HG02943 (cell line): ENCODE measurements at regions not wholly inside any gene's neighbourhood (a gene's known extent, or its start where the extent isn't known, plus 50 kb on each side); places are given as distances from the start of the nearest gene placed in this dataset.

Experiments used
- ATAC-seq: cut with Tn5 transposase; IDR thresholded peaks from one replicate; pipeline ENCODE4 v1.9.1; 2021; ENCODE audit warnings: mild to moderate bottlenecking, low read depth, moderate library complexity; ENCODE audit not compliant: unreplicated experiment

DNA sequence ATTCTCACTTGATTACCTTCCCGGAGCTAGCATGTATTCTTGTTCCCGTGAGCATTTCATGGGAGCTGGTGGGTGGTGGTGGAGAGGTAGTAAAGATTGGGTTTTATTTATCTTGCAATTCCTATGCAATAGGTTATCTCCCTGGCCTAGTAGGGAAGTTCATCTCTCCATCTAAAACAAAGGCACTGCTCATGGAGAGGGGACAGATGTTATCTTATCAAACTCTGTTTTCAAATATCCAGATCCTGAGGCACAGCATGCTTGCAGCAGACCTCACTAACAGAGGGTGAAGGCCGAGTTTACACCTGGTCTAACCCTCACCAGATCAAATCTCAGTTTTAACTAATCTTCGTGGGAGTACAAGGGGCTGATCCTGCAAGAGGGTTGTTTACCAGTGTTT, 98.9 kb downstream of the CYRIA start:
- ATAC-seq: no peak

DNA sequence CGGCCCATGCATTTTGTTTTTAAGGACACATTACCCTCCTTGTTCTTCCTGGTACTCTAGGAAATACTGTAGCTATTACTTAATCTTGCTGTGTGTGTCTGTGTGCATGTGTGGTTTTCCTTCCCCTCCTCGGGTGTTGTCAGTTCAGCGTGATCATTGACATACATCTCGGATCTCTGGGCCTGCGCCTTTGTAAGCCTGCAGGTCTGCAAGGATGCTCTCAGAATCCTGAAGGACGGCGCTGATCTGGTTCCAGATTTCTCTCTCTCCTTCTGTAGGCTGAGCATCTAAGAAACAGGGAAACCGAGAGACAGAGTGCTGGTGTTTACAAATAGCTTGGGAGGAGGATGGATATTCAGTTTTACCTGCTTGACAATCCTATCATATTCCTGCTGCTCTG, 100.2 kb downstream of the CYRIA start:
- no peak for ATAC-seq

DNA sequence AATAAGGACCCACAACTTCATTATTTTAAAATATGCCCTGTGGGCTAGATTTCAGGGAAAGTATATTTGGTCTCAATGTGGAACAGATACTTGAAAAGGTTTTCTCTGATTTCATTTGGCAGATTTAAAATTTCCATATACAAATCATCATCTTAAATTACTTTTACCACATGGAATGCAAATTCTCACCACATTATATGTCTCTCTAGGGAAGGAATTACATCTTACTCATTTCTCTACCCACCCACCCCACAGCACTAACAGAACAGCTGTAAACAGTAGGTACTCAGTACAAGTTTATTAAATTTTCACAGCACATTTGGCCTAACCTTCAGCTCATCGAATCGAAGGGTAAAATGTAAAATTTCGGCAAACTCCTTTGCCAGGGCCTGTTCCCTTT, 104.0 kb downstream of the CYRIA start:
- ATAC-seq: no peak

DNA sequence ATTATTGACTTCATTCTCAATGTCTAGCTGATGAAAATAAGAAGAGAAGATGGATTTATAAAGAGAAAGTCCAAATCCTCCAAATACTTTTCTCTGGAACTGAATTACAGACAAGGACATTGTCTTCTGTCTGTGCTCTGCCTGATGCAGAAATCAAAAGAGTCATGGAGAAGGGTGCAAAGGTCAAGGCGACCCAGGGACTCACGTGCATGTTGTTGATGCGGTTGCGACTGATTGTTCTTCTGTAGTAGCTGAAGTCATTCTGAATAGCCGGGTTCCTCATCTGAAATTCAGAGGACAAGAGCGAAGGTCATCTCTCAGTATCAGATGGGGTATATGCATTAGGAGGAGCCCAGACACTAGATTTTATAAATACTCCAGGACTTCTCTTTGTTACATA, 104.4 kb downstream of the CYRIA start:
- no peak for ATAC-seq

DNA sequence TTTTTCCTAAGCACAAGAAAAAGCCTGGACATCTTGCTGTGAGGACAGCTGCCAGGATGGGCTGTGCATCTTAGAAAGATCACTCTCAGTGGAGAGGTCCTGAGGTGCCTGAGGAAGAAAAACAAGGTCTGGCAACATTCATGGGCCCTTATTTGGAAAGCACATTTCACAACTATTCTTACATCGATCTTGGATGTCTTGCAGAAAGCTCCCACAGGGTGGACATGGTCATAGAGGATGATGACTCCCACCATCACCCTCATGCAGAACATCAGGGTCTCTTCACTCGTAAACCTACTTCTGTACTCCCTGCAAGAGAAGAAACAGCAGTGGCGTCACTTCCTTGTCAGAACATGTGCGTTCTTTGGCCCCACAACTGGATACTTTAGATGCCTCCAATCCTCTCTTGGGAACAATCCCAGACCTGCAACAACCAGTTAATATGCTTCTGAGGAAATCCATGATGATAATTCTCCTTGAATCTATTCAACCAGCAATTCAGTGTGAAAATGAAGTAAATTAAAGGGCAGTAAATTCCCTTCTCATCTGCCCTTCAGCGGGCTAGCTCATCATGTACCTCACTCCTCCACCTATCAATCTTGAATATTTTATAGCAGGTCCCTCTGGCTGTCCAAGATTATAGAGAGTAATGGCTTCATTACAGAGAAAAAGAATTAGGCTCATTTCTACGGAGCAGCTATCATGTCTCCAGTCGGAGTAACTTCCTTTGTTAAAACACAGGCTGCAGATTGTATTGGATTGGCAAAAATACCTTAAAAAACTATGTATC, 106.2 kb downstream of the CYRIA start:
- no peak for ATAC-seq

DNA sequence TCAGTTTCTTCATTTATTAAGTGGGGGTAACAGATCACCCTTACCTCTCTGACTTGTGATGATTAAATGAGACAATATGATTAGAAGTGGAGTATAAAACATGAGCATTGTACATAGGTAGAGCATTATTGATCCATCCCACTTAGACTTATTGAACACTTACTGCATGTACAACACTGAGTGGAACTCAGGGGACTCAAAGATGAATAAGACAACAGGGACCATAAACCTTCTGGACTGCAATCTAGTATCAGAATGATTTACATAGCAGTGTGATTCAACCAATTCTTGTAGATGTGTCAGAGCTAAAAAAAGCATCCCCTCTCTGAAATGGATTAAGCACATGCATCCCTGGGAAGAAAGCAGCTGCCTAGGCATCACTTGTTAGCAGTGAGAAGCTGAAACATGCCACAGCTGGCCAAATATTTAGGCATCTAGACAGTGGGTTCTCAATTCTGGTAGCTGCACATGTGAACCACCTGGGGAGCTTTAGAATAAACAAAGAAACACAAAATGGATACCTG, 111.5 kb downstream of the CYRIA start:
- ATAC-seq: no peak

DNA sequence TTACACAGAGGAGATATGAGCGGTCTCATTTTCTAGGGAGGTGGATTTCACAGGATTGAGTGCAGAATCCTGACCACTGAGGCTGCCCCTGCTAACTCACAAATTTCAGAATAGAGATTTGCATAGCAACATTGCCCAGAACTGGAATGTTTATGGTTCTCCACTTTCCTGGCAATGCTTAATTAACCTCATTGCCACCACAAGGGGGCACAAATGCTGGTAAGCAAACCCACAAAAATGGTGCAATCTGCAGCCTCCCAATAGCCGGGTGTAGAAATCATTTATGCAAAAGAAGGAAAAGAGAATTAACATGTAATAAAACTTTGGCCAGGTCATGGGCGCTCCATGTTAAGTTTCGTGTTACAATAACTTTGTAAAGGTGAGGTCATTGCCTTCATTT, 112.4 kb downstream of the CYRIA start:
- ATAC-seq: no peak

DNA sequence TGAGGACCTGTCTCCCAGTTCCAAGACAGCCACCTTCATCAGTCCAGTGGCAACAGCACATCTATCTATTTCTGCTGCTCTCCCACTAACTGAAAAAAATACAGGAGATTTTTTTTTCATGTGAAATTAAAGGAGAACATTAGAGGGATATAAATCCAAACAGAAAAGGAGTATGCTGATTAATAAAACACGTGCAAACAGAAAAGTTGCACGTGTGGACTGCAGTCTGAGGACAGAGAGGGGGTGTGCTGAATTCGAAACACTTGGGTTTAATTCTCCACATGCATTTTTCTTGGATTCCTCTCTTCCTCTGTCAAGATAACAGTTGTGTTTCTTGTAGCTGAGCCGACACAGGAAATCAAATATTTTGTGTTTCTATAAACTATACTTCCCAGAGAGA, 113.4 kb downstream of the CYRIA start:
- no peak for ATAC-seq

DNA sequence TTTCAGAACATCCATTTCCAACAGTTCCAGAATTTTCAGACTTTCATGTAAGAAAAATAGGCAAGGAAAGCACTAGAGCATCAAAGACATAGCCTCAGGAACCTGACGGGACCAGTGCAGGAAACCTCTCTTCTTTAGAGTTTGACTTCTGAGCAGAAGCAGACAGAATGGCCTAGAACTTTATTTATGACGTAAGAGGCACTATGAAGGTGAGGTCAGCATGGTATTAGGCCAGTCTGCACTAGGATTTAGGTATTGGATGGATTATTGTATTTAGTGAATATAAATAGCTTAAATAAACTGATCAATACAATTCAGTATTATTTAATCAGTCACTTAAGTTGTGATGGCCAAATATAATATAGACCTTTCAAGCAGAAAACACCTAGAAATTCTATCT, 117.6 kb downstream of the CYRIA start:
- no peak for ATAC-seq

DNA sequence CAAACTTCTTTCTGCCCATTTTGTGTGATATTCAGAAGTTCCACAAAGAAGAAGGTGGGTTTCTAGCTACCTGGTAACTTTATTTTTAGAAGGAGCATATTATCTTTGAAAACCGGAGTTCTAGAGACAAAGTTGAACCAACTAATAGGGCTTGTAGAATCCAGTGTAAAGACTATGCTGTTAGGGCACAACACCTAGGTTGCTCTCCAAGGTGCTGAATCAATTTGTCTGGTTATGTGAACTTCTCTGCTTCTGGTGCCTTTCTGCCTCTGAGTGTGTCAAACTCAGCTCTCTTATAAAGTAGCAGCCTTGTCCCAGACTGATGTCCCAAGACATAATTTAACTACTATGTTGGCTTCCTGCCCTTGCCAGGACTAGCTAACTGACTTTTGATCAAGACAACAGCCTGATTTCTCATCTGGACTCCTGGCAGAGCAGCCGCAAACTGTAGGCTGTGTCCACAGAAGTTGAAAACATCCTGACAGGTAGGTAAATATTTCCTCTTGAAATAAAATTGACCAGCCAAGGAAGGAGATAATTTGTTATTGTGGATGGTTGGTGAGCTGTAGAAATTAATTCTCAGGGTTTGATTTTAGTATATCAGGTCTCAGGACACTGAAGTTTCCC, 119.4 kb downstream of the CYRIA start:
- ATAC-seq: no peak

DNA sequence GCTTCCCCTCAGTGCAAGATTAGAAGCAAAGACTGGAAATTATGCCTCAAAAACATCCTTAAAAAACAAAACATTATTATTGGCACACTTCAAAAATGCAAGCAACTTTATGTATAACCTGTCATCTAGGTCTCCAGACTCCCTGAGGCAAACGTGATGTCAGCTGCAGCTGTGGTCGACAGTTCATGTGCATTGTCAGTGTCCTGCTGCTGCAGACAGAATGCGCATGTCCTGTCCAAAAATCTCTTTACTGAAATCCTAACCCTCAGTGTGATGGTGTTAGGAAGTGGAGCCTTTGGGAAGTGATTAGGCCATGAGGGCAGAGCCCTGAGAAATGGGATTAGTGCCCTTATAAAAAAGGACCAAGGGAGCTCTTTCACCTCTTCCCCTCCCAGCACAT, 126.9 kb downstream of the CYRIA start:
- no peak for ATAC-seq

DNA sequence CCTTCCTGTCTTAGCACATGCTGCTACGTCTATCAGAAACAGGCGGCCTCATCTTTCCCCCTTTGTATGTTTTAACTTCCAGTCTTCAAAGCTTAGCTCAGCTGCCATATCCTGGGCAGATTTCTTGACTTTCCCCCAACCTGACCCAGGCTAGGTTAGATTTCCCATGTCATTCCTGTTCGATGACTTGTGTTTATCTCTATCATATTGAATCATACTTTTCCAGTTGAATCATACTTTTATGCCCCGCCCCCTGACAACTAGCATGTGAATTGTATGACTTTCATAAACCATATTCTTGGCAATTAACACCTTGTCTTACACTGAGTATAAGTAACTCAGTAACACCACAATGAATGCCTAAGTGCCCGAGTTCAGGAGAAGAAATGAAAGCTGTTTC, 128.3 kb downstream of the CYRIA start:
- ATAC-seq: no peak

DNA sequence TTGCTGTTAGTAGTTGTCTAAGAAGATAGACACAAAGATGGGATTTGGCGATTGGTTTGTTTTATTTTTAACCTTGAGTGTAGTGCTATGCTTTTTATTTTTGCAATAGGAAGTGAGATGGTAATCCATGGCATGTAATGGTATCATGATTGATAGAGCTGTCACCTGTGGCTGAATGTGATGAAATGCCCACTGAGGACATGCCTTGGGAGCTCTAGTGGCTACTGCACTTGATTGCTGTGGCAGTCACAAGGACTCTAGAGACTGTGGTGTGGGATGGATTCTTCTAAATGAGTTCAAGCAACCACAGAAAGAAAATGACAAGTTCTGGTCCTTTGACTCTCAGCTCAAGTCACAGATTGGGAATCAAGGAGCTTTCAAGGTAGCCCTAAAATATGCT, 139.4 kb downstream of the CYRIA start:
- no peak for ATAC-seq

DNA sequence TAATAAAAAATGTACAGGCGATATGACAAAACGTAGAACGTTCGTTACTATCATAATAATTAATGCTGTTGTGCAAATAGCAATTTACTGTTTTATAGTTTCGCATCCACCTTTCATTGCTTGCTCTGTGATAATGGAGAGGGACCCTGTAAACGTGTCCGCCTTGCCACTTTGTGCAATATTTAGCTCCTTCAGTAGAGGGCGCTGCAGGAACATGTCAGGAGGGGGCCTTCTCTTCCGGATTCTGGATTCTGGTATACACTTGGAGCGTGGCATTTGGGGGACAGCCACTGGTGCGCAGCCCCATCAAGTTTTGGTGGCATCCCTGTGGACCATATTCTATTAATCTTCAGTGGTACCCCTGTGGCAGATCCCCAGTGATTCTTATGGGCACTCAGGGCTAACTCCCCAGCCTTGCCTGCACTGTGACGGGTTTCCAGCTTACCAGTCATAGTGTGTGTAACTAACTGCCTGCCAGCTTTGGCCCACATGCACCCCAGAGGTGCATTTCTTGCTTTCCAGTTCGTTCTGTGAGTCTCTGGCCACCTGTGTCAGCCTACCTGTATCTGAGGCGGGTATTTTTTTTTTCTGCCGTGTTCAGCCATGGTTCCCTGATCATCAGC, 140.3 kb downstream of the CYRIA start:
- no peak for ATAC-seq

DNA sequence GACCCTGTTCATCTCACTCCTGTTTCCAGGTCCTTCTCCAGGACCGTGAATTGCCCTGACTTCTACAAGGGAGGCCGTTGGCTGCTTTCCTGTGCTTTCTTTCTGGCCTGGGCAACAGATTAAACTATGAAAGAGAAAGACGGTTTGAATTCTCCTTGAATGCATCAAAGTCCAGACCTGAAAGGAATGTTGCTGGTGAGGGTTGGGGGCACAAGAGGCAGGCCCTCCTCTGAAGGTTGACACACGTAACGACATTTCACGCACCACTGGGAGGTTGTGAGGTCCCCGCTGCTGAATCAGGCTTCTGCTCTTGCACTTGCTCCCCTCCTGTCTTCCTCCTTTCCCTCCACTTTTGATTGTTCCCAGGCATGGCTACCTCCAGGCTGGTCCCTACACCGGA, 141.9 kb downstream of the CYRIA start:
- no peak for ATAC-seq

DNA sequence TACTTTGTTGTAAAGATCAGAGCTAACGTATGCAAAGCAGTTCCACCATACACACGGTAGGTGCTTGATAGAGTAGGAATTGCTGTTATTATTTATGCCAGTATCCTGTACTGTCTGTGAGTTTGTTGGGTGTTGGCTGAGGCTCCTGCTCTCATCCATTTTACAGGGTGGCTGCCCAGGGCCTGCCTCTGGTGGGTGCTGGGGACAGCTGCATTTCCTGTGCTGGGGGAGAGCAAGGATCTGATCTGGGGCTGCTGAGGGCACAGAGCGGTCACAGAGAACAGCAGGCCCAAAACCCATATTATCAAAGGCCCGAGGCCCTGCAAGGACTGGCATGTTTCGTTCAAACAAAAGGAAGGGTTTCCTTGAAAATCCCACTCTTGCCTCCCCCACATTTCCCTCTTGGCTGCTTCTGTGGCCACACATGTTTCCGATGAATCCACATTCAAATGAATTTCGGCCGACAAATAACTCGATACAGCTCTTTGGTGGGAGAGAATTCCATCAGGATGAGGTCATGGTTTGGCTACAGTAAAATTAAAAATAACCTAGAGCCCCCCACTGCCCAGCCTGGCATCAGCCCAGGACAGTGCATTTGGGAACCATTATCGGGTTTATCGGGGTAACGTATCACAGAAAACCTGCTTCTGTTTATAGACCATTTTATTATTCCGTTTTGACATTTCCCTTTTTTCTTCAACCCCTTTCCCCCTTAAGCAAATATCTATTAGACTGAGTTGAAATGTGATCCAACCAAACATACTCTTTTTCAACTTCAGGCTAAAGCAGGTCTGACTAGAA, 143.4 kb downstream of the CYRIA start:
- ATAC-seq: no peak

DNA sequence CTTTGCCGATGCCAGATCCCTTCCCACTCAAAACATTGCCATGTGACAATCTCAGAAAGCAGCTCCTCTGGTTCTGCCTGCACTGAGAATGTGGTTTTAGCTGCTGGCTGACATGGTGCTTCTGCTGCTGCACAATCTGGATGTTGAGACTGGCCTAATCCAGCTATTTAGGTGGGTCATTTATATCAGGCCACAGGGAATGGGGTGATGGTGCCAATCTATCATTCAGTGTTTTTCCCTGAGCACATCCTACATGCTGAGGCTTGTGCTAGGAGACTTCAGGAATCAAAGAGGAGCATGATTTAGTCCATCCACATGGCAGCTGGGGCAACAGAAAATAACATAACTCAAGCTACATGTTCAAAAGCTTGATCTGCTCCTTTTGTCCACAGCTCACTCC, 144.7 kb downstream of the CYRIA start:
- no peak for ATAC-seq

DNA sequence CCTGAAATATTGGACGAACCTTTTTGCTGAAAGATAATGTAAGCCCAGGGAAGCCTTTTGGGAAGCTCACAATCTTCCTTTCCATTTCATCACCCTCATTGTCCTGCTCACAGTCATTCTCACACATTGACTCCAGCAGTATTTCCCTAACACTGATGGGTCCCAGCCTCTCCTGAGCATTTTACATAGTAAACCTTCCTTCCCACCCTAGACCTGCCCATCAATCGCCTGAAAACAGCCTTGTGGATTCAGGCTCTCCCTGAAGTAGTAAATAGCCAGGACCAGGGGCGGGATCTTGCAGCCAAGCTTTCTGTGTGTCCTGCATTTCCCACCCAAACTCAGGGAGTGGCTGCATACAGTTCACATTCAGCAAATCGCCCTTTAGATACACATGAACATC, 149.9 kb downstream of the CYRIA start:
- no peak for ATAC-seq

DNA sequence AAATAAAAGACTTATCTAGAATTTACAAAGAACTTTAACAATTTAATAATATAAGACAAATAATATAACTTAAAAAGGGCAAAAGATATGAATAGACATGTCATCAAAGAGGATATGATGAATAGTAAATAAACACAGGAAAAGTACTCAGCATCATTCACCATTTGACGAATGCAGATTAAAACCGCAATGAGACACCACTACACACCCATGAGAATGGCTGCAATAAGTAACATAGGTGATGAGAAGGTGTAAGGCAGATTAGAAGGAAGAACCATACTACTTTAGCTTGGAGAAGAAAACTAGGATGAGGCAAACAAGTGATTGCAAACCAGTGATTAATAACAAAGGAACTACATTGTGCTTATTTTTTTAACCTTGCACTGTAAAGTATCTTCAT, 152.0 kb downstream of the CYRIA start:
- no peak for ATAC-seq

DNA sequence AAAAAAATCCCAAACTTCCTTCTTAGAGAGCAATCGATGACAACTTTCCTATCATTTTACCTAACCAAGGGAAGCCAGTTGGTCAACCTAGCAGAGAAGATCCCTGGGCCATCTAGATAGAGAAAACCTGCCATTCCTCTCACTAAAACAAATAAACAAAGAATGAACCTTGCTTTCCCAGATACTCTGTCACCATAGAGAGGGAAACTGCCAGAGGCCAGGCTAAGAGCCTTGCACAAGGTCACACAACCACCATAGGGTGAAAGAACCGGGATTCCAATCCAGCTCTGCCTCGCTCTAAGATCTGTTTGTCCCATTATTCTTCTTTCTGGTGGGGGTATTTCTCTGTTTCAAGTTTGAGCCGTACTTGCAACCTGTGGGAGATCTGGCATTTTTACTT, 154.6 kb downstream of the CYRIA start:
- no peak for ATAC-seq

DNA sequence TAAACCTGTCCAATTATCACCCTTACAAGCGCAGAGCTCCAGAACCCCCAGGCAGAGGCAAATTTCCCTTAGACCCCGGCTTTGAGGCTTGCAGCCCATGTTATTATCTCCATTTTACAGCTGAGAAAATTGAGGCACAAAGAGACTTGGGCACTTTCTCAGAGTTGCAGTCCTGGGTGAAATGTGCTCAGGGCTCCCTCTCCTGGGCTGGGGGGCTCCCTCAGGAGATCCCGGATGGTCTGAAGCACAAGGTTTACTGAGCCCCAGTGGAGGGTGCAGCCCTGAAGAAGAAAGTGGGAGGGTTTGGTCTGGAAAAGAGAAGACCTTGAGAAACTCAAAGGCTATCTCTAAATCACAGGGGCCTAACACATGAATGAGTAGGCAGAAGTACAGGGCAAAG, 156.6 kb downstream of the CYRIA start:
- ATAC-seq: no peak
